ENCODE measurements at regions not wholly inside any gene's neighbourhood (a gene's known extent, or its start where the extent isn't known, plus 50 kb on each side); places are given as distances from the start of the nearest gene placed in this dataset.

GRCh38 chr3:147662705-147663104, 253.5 kb downstream of the ZIC1 start:
- TF ChIP-seq CTCF (IDR thresholded peaks at IDR 0.05) (no peak), POLR2AphosphoS5 (IDR thresholded peaks at IDR 0.05; ENCODE audit: low read depth, low read length) (no peak), SIN3A (IDR thresholded peaks at IDR 0.05; ENCODE audit: borderline replicate concordance, insufficient read depth, low read depth, low read length) (no peak), TCF7L2 (IDR thresholded peaks at IDR 0.05; ENCODE audit: low read depth, low read length) (no peak)

Measured in Panc1 (cell line).